Ovary (tissue), 3 donors: ENCODE measurements at regions not wholly inside any gene's neighbourhood (a gene's known extent, or its start where the extent isn't known, plus 50 kb on each side); places are given as distances from the start of the nearest gene placed in this dataset.

Source experiments
- CTCF ChIP-seq, 3 donors: fragments of 450-650 bp in 2 of 3; fragments of 200-600 bp in 1 of 3; IDR thresholded peaks; one replicate each; pipeline versions ENCODE4 v1.5.1 to v1.8.0; 2016 to 2022; ENCODE audit warnings: antibody characterized with exemption in 3 of 3, mild to moderate bottlenecking in 1 of 3
- POLR2A ChIP-seq: fragments of 450-650 bp; IDR thresholded peaks from one replicate; pipeline ENCODE4 v1.6.1; 2017; ENCODE audit warnings: antibody characterized with exemption, mild to moderate bottlenecking, moderate library complexity
- donor health status: DM: no; HTN: no; CAD: no.

DNA sequence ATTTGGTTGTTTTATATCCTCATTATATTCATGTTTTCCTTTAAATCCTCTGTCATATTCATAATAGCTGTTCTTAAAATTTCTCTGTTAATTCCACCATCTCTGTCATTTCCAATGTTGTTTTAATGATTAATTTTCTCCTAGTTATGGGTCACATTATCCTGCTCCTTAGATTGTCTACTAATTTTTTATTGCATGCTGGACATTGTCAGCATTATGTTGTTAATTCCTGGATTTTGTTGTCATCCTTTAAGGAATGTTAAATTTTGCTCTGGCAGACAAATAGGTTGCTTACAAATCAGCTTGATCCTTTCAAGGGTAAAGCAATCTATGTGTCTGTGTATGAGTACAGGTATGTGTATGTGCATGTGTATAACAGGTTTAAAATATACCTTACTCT is 393.8 kb upstream of the POU3F1 start:
- TF ChIP-seq CTCF (IDR thresholded peaks at IDR 0.05) = no peak
- TF ChIP-seq POLR2A = no peak
